Spinal cord (tissue), 9 donors: ENCODE measurements at regions not wholly inside any gene's neighbourhood (a gene's known extent, or its start where the extent isn't known, plus 50 kb on each side); places are given as distances from the start of the nearest gene placed in this dataset.
A peak's percentile ranks its signal among the peaks of the same experiment; 100 is the strongest.
"Not testable (repeated sequence)": the region's sequence is repeated elsewhere in the genome, so short reads cannot be mapped to it uniquely, and the experiment has no call there.

ENCODE experiments used
- DNase-seq, 6 donors: peaks; one replicate each; pipeline versions ENCODE4 v3.0.0 to v3.0.0-alpha.2; 2013 to 2015; ENCODE audit warnings: low spot score in 6 of 6, low read depth in 4 of 6
- H3K27ac ChIP-seq: one replicate; pipeline ENCODE4 v1.5.1; 2013; ENCODE audit warnings: low read depth, low read length, control low read depth
- H3K27me3 ChIP-seq: one replicate; pipeline ENCODE4 v1.6.1; 2013; ENCODE audit warnings: low read length; ENCODE audit not compliant: control insufficient read depth, insufficient read depth
- H3K36me3 ChIP-seq: one replicate; pipeline ENCODE4 v1.6.1; 2013; ENCODE audit warnings: low read length; ENCODE audit not compliant: control insufficient read depth, insufficient read depth
- H3K4me1 ChIP-seq: one replicate; pipeline ENCODE4 v1.6.1; 2013; ENCODE audit warnings: low read length; ENCODE audit not compliant: control insufficient read depth, insufficient read depth
- H3K4me3 ChIP-seq: one replicate; pipeline ENCODE4 v1.5.1; 2013; ENCODE audit warnings: low read depth, low read length, control low read depth
- H3K9me3 ChIP-seq: one replicate; pipeline ENCODE4 v1.6.1; 2013; ENCODE audit warnings: low read length; ENCODE audit not compliant: control insufficient read depth, insufficient read depth
- WGBS: methylation state at CpG from one replicate; pipeline ENCODE4 v1.1.5; 2013; ENCODE audit warnings: missing lambda C conversion rate; ENCODE audit not compliant: insufficient coverage; 5-methylcytosine and 5-hydroxymethylcytosine counted together
- donor health status: healthy.

DNA sequence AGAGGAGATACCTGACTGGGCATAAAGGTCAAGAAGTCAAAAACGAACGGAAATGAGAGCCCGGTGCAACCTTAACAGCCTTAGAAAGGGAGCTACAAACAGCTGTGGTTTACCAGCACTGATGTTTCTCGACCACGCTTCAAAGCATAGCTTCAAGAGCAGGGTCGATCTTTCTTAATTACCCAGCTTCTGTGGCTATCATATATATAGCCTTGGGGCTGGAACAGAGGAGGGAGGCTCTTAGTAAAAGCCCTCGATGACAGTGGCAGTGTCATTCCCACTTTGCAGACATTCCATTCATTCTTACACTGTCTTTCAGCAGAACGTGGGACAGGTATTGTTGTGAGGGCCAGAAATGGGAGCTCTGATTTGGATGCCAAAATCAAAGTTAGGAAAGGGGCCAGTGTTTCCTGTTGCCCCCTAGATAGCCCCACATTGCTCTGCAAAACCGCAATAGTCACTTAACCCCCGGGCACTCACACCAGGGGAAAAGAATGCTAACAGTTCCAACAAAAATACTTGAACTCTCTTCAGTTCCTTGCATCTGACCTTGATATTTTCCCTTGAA lies 141.5 kb downstream of the MTPAP start:
- Histone ChIP-seq H3K36me3 (no peaks in the 10 kb centered on the region), H3K9me3 (peaks cover 4% of the 10 kb centered on the region), H3K27ac (no peak overlapping the region), H3K4me3 (no peak overlapping the region), H3K4me1 (no peaks in the 10 kb centered on the region), H3K27me3 (no peaks in the 10 kb centered on the region)
- WGBS, result 76% methylated on average over 7 of the region's 10 CpGs
- no peak for DNase-seq

DNA sequence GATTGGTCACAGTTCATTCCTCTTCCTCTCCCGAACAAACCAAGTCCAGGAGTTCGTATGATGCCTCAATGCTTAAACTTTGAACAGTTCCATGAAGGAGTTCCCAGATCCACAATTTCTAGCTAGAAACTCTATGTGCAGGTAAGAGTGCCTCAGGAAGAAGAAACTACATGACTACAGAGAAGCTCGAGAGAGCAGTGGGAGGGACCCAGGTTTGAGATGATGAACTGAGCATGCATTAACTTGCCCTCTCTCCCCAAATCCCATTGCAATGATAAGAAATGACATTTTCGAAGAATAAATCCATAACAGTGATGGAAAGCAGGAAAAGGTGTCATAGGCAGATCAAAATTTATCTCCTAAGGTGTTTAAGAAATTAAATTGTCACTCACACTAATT lies 140.6 kb upstream of the JCAD start:
- Histone ChIP-seq H3K27me3 (no peaks in the 10 kb centered on the region), H3K4me1 (no peaks in the 10 kb centered on the region), H3K4me3 (no peak overlapping the region), H3K9me3 (peaks cover 4% of the 10 kb centered on the region), H3K27ac (no peak overlapping the region), H3K36me3 (no peaks in the 10 kb centered on the region)
- DNase-seq, result no peak
- WGBS, result no CpG with 5 or more reads among the region's 4 CpGs

DNA sequence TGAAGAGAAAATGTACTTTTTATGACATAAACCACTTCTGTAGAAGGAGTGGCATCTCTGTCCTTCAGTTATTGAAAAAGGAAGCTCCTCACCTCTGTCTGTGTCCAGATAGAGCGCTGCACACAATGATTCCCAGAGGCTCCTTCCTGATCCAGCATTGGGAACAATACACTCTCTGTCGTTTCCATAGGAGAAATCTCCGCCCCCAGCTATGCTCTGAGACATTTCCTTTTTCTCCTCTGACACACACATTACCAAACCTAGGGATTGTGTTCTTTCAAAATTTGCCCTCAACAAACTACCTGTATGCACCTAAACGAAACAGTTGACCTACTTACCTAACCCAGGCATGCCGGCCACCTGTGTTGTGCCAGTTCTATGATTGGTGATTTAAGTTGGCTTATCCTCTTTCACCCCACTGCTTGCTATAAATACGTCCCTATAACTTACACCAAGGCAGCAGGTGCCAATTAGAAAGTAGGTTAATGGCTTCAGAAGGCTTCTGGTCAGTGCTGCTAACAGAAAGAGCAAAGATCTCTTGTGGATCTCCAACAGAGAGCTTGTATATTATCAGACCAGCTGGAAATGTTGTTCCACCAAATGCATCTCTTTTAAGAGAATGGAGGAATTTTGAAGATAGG lies 140.1 kb upstream of the JCAD start:
- peaks cover 4% of the 10 kb centered on the region for H3K9me3 ChIP-seq
- no peaks in the 10 kb centered on the region for H3K27me3 ChIP-seq
- WGBS, result 50% methylated on average over 2 of the region's 6 CpGs
- H3K27ac ChIP-seq, result peak overlapping the region; percentile 29
- H3K4me1 ChIP-seq, result no peaks in the 10 kb centered on the region
- H3K36me3 ChIP-seq, result no peaks in the 10 kb centered on the region
- DNase-seq, result no peak
- no peak overlapping the region for H3K4me3 ChIP-seq

DNA sequence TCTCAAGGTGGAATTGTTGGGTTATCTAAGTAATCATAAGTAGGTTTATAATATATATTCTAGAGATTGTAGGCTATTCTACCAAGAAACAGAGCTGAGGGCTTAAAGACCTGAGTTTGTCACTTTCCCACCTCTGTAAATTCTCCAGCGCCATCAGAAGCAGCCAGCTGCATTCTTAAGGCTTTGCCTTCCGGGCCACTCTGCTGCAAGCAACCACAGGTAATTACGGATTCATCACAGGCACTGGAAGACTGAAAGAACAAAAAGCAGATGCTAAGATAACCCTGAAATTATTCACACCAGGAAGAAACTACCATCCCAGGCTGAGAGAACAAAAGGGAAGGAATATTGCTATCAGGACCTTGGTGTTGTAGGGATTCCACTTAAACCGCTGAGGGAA lies 137.8 kb upstream of the JCAD start:
- Histone ChIP-seq H3K36me3 (no peaks in the 10 kb centered on the region), H3K27me3 (no peaks in the 10 kb centered on the region), H3K4me3 (no peak overlapping the region), H3K9me3 (no peaks in the 10 kb centered on the region), H3K4me1 (no peaks in the 10 kb centered on the region), H3K27ac (no peak overlapping the region)
- DNase-seq, result no peak
- 79% methylated on average over 4 of the region's 4 CpGs for WGBS

DNA sequence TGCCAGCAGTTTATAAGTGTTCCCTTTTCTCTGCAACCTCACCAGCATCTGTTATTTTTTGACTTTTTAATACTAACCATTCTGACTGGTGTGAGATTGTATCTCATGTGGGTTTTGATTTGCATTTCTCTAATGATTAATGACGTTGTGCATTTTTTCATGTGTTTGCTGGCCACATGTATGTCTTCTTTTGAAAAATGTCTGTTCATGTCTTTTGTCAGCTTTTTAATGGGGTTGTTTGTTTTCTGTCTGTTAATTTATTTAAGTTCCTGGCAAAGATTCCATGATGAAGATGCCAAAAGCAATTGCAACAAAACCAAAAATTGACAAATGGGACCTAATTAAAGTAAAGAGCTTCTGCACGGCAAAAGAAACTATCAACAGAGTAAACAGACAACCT lies 137.2 kb upstream of the JCAD start:
- H3K4me1 ChIP-seq, H3K27ac ChIP-seq, H3K9me3 ChIP-seq, H3K4me3 ChIP-seq, H3K27me3 ChIP-seq, H3K36me3 ChIP-seq: not testable (repeated sequence)
- WGBS, result no CpG with 5 or more reads among the region's 2 CpGs
- peak in 1 of 6 donors; percentile 11 for DNase-seq

DNA sequence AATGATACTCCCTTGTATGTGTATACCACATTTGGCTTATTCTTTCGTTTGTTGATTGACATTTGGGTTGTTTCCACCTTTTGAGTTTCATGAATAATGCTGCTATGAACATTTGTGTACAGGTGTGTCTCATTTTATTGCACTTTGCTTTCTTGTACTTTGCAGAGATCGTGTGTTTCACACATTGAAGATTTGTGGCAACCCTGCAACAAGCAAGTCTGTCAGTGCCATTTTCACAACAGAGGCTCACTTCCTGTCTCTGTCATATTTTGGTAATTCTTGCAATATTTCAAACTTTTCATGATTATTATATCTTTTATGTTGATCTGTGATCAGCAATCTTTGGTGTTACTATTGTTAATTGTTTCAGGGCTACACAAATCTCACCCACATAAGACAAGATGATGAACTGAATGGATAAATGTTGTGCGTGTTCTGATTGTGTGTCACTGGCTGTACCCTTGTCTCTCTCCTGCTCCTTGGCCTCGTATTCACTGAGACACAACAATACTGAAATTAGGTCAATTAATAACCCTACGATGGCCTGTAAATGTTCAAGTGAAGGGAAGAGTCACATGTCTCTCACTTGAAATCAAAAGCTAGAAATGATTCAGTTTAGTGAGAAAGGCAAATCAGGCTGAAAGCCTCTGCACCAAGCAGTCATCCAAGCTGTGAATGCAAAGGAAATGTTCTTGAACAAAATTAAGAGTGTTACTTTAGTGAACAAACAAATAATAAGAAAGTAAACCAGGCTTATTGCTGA lies 133.6 kb upstream of the JCAD start:
- no peak for DNase-seq
- Histone ChIP-seq H3K4me1 (peaks cover under 1% of the 10 kb centered on the region), H3K4me3 (no peak overlapping the region), H3K9me3 (no peaks in the 10 kb centered on the region), H3K27me3 (no peaks in the 10 kb centered on the region), H3K27ac (no peak overlapping the region), H3K36me3 (no peaks in the 10 kb centered on the region)
- 100% methylated on average over 2 of the region's 5 CpGs for WGBS

DNA sequence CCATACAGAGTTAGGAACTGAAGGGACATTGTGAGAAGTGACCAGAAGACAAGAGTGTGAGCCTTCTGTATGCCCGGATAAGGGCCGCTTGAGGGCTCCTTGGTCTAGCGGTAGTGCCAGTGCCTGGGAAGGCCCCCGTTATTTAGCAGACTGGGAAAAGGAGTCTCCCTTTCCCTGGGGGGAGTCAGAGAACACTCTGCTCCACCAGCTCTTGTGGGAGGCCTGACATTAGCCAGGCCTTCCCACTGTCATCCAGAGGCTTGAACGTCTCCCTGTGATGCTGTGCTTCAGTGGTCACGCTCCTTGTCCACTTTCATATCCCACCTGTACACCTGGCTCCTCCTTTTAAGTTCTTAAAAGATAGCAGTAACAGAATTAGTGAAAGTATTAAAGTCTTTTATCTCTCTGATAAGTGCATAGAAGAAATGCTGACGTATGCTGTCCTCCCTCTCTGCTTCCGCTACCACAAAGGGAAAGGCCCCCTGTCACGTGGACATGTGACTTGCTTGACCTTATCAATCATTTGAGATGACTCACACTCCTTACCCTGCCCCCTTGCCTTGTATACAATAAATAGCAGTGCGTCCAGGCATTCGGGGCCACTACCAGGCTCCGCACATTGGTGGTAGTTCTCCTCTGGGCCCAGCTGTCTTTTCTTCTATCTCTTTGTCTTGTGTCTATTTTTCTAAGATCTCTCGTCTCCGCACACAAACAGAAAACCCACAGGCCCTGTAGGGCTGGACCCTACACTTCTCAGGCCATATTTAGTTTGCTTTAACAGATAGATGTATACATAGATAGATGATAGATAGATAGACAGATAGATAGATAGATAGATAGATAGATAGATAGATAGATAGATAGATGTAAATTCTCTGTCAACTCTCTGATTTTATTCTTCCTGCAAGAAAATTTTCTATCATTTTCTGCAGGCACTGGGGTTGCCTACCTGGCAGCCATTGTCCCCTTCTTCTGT lies 131.5 kb upstream of the JCAD start:
- Histone ChIP-seq H3K4me3 (no peak overlapping the region), H3K36me3 (no peaks in the 10 kb centered on the region), H3K27me3 (no peaks in the 10 kb centered on the region), H3K9me3 (no peaks in the 10 kb centered on the region), H3K4me1 (peaks cover 15% of the 10 kb centered on the region), H3K27ac (no peak overlapping the region)
- no peak for DNase-seq
- WGBS, result 81% methylated on average over 8 of the region's 14 CpGs

DNA sequence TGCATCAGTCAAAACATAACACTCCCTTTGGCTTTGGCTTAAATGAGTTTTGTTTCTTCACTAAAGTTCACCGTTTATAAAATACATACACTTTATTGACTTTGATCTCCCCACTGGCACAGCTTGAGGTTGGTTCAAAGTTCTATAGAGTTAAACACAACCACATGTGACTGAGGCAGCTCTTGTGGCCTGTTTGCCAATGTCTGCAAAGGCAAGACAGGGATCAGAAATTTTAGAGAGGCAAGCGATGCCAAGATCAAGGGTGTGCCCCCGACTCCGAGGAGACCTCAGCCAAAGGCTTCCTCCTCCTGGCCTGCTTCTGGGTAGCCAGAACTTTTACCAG lies 129.8 kb upstream of the JCAD start:
- no peaks in the 10 kb centered on the region for H3K27me3 ChIP-seq
- DNase-seq, result peak in 1 of 6 donors; percentile 72
- no peaks in the 10 kb centered on the region for H3K36me3 ChIP-seq
- H3K4me1 ChIP-seq, result peaks cover 18% of the 10 kb centered on the region
- no peaks in the 10 kb centered on the region for H3K9me3 ChIP-seq
- 86% methylated on average over 3 of the region's 4 CpGs for WGBS
- peak overlapping the region; percentile 85 for H3K27ac ChIP-seq
- H3K4me3 ChIP-seq, result no peak overlapping the region

DNA sequence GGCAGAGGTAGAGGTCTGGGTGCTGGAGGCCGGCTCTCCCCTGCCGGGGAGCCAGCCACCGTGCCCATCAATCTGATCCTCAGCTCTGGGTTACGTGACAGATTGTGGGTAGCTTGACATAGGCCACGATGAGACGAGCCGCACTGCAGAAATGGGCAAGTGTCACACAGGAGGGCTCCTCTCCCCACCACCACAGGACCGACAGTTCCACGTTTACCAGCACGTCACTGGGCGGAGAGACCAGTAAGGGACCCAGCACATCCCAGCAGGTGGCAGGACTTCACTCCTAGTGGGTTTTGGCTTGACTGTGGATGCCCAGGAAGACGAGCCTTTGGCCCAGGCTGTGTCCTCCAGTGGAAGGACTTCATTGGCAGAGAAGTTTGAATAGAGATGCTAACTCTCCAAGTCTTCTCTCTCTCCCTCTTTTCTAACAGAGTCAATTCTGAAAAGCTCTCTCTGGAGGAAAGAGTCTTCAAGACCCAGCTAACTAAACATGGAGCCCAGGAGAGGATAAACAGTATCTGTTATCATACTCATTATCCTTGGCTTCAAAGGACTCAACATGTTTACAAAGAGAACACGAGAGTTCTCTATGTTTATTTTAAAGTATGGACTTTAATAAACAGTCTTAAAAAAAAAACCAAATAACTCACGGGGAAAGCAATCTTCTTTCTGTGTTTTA lies 129.3 kb upstream of the JCAD start:
- DNase-seq, result peak in 1 of 6 donors; percentile 68
- no peak overlapping the region for H3K4me3 ChIP-seq
- H3K36me3 ChIP-seq, result no peaks in the 10 kb centered on the region
- H3K27me3 ChIP-seq, result no peaks in the 10 kb centered on the region
- WGBS, result 89% methylated on average over 11 of the region's 14 CpGs
- H3K9me3 ChIP-seq, result no peaks in the 10 kb centered on the region
- peak overlapping the region; percentile 85 for H3K27ac ChIP-seq
- peaks cover 18% of the 10 kb centered on the region for H3K4me1 ChIP-seq
